Esophagus squamous epithelium (tissue), 4 donors: ENCODE measurements at regions not wholly inside any gene's neighbourhood (a gene's known extent, or its start where the extent isn't known, plus 50 kb on each side); places are given as distances from the start of the nearest gene placed in this dataset.

ENCODE experiments used
- CTCF ChIP-seq, 6 experiments: fragments of 450-650 bp in 4 of 6; fragments of 200-600 bp in 2 of 6; sonication (generic) in 2 of 6; IDR thresholded peaks; one replicate each; pipeline ENCODE4 v1.5.1; 2016 to 2019; ENCODE audit warnings: antibody characterized with exemption in 6 of 6, mild to moderate bottlenecking in 4 of 6, moderate library complexity in 4 of 6
- POLR2A ChIP-seq, 4 donors: fragments of 450-650 bp; IDR thresholded peaks; one replicate each; pipeline ENCODE4 v1.6.1; 2017; ENCODE audit warnings: antibody characterized with exemption in 4 of 4, mild to moderate bottlenecking in 4 of 4, moderate library complexity in 3 of 4

- no peak for TF ChIP-seq CTCF (IDR thresholded peaks at IDR 0.05)
- no peak for TF ChIP-seq POLR2A (IDR thresholded peaks at IDR 0.05)
Observed at GRCh38 chr6:144460327-144461095, 175.4 kb downstream of the UTRN start.
